Endothelial cell of umbilical vein (primary cell): ENCODE measurements at regions not wholly inside any gene's neighbourhood (a gene's known extent, or its start where the extent isn't known, plus 50 kb on each side); places are given as distances from the start of the nearest gene placed in this dataset.

Source experiments
- BruUV-seq: library from RNA; stranded (reverse); fragments of 400-500 nt; replicated peaks from 2 replicates; lab custom pipeline; 2021; lab: Mats Ljungman, UMichigan
- CTCF ChIA-PET: fragments of 300-600, 350-600 bp; sonication (Branson Sonifier 250); formaldehyde crosslinking; loops from one replicate; lab custom pipeline; 2021; ENCODE audit warnings: antibody characterized with exemption, inconsistent platforms; lab: Charles Lee
- POLR2A ChIA-PET: fragments of 300-600, 350-600 bp; sonication (Branson Sonifier 250); formaldehyde crosslinking; loops from one replicate; lab custom pipeline; 2021; ENCODE audit warnings: antibody characterized with exemption, inconsistent platforms; lab: Charles Lee
- DNase-seq: peaks from one replicate; pipeline ENCODE4 v3.0.0-alpha.2; 2011; ENCODE audit warnings: low read depth, low spot score
- FAIRE-seq: peaks from 2 replicates; lab custom pipeline; 2011; peaks lifted over from hg19 to GRCh38; lab: Jason Lieb, UNC
- H2AFZ ChIP-seq: 2 replicates; pipeline ENCODE4 v1.6.0; 2012; ENCODE audit warnings: low read depth, low read length, control low read depth, inconsistent platforms
- H3K27ac ChIP-seq: 2 replicates; pipeline ENCODE4 v1.5.1; 2011; ENCODE audit warnings: low read depth, mild to moderate bottlenecking, control low read depth, low read length, moderate library complexity; ENCODE audit not compliant: insufficient read depth
- H3K27me3 ChIP-seq, 2 experiments: 2 replicates each; pipeline versions ENCODE4 v1.6.0 to v1.6.1; 2011; ENCODE audit warnings: low read length in 2 of 2, mixed read lengths in 1 of 2; ENCODE audit not compliant: control insufficient read depth in 2 of 2, insufficient read depth in 2 of 2
- H3K36me3 ChIP-seq, 2 experiments: 2 replicates in 1 of 2; 3 replicates in 1 of 2; pipeline ENCODE4 v1.5.1; 2011; ENCODE audit warnings: low read length in 2 of 2, mild to moderate bottlenecking in 1 of 2, moderate library complexity in 1 of 2; ENCODE audit not compliant: control insufficient read depth in 2 of 2, insufficient read depth in 2 of 2; ENCODE audit errors: extremely low read depth in 1 of 2
- H3K4me1 ChIP-seq: 3 replicates; pipeline ENCODE4 v1.5.1; 2011; ENCODE audit warnings: mild to moderate bottlenecking, low read length; ENCODE audit not compliant: control insufficient read depth, insufficient read depth; ENCODE audit errors: extremely low read depth
- H3K4me2 ChIP-seq: 2 replicates; pipeline ENCODE4 v1.6.1; 2011; ENCODE audit warnings: low read length, control low read depth, mixed read lengths; ENCODE audit not compliant: insufficient read depth
- H3K4me3 ChIP-seq, 3 experiments: fragments of 200-600 bp in 1 of 3; sonication (generic), shearing (Covaris generic) in 1 of 3; replicated peaks in 1 of 3; 2 replicates each; pipeline ENCODE4 v1.5.1; 2011 to 2016; ENCODE audit warnings: control low read depth in 3 of 3, low read length in 3 of 3, mild to moderate bottlenecking in 2 of 3, inconsistent platforms in 1 of 3, low read depth in 1 of 3, moderate library complexity in 1 of 3; ENCODE audit not compliant: insufficient read depth in 1 of 3
- H3K79me2 ChIP-seq: 2 replicates; pipeline ENCODE4 v1.6.0; 2012; ENCODE audit warnings: low read length, inconsistent platforms; ENCODE audit not compliant: control insufficient read depth, insufficient read depth
- H3K9ac ChIP-seq: replicated peaks from 2 replicates; pipeline ENCODE3; 2011; ENCODE audit warnings: low read length, control low read depth; ENCODE audit not compliant: insufficient read depth; ENCODE audit errors: extremely low read depth
- H3K9me1 ChIP-seq: replicated peaks from 3 replicates; pipeline ENCODE4 v1.6.0; 2011; ENCODE audit warnings: mild to moderate bottlenecking, low read length; ENCODE audit not compliant: control insufficient read depth, insufficient read depth; ENCODE audit errors: extremely low read depth
- H3K9me3 ChIP-seq: replicated peaks from 2 replicates; pipeline ENCODE4 v1.5.1; 2012; ENCODE audit warnings: low read length, inconsistent platforms; ENCODE audit not compliant: control insufficient read depth, insufficient read depth
- H4K20me1 ChIP-seq: replicated peaks from 2 replicates; pipeline ENCODE3; 2011; ENCODE audit warnings: mild to moderate bottlenecking, low read length; ENCODE audit not compliant: control insufficient read depth, insufficient read depth; ENCODE audit errors: extremely low read depth
- CTCF ChIP-seq, 2 donors: IDR thresholded peaks; 1 replicate in 1 of 2; 2 replicates in 1 of 2; pipeline ENCODE4 v1.5.1; 2011; ENCODE audit warnings: low read length in 2 of 2, mild to moderate bottlenecking in 2 of 2, moderate library complexity in 2 of 2, control low read depth in 1 of 2, inconsistent platforms in 1 of 2, low read depth in 1 of 2; ENCODE audit not compliant: insufficient read depth in 1 of 2; ENCODE audit errors: extremely low read depth in 1 of 2
- EZH2 ChIP-seq: IDR thresholded peaks from 2 replicates; pipeline ENCODE4 v1.6.1; 2012; ENCODE audit warnings: borderline replicate concordance, low read depth, mild to moderate bottlenecking, moderate library complexity, low read length, inconsistent platforms; ENCODE audit not compliant: severe bottlenecking
- FOS ChIP-seq: IDR thresholded peaks from 2 replicates; pipeline ENCODE4 v1.6.1; 2011; ENCODE audit warnings: mild to moderate bottlenecking, low read length, moderate library complexity, borderline replicate concordance; ENCODE audit not compliant: insufficient read depth
- GATA2 ChIP-seq: IDR thresholded peaks from 2 replicates; pipeline ENCODE4 v1.7.0; 2011; ENCODE audit warnings: low read depth, mild to moderate bottlenecking, moderate library complexity, mixed read lengths, low read length; ENCODE audit not compliant: insufficient read length, insufficient read depth
- JUN ChIP-seq: IDR thresholded peaks from 2 replicates; pipeline ENCODE4 v1.6.1; 2011; ENCODE audit warnings: borderline replicate concordance, low read depth; ENCODE audit not compliant: insufficient read length, insufficient read depth
- MYC ChIP-seq: IDR thresholded peaks from one replicate; pipeline ENCODE4 v1.6.1; 2011; ENCODE audit warnings: mild to moderate bottlenecking, low read depth, low read length
- POLR2A ChIP-seq: IDR thresholded peaks from 2 replicates; pipeline ENCODE4 v1.6.1; 2012; ENCODE audit warnings: low read depth, mild to moderate bottlenecking, control low read depth, low read length
- POLR2AphosphoS5 ChIP-seq: IDR thresholded peaks from 2 replicates; pipeline ENCODE4 v1.6.1; 2012; ENCODE audit warnings: low read depth, mild to moderate bottlenecking, control low read depth, low read length, moderate library complexity; ENCODE audit not compliant: insufficient read depth
- dilution Hi-C: fragments of 300-500 bp; cut with MboI; formaldehyde crosslinking; loops from one replicate; pipeline ENCODE4 v1.15.0; 2019; ENCODE audit warnings: low sequenced_read_pairs; ENCODE audit not compliant: extremely low pct_ligation_motif_present
- intact Hi-C: fragments of 100-400 bp; cut with micrococcal nuclease; formaldehyde crosslinking; loops from one replicate; pipeline ENCODE4 v1.10.0; 2022
- TF ChIP-seq, protein P1 (sequence below): IDR thresholded peaks from 2 replicates; pipeline ENCODE4 v1.6.1; 2011; ENCODE audit not compliant: insufficient read depth, insufficient read length

DNA sequence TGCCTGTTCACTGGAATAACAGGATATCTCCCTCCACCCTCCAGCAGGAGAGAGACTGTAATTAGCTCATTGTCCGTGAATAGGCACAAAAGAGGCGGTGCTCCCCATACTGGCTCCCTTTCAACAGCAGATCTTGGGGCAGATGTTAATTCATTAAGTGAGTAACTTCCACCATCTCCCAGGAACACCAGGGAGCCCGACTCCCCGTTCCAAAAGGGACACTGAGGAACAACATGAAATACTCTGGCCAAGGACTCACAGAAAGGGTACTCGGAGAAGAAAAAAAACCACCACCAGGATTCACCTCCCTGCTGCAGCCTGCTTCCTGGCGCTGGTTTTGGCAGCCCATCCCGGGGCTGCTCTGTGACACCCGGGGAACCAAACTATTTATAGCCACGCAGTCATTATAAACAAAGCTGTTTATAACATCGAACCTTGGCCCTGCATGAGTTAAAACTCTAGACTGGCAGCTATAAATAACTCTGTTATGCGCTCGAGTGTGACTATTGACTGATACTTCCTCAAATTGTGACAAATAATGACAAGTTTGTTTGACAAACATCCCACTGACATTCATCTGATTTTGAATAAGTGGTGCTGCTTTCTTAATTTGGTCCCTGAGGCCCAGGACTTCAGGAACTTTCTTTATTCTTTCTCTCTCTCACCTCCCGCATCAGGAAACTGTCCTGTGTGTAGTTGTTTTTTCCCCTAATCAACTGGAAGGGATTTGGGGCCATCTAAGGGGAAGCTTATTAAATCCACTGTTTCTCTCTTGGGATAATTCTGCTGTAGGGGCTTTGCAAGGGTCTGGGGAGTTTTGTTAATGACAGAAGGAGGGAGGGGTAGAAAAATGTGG is 521.6 kb downstream of the CD83 start:
- no peak for DNase-seq
- CTCF ChIA-PET: no interaction called here
- dilution Hi-C loops: no loop called here

More for the DNA sequence above, 521.6 kb downstream of the CD83 start:
- Histone ChIP-seq H3K79me2 (no peaks in the 10 kb centered on the region), H2AFZ (no peak overlapping the region), H3K4me2 (no peak overlapping the region), H3K9me1 (no peaks in the 10 kb centered on the region), H3K4me1 (no peaks in the 10 kb centered on the region), H3K27ac (no peak overlapping the region), H3K36me3 (no peaks in the 10 kb centered on the region), H3K27me3 (no peaks in the 10 kb centered on the region), H3K4me3 (no peak overlapping the region), H3K9ac (no peak overlapping the region), H4K20me1 (no peaks in the 10 kb centered on the region), H3K9me3 (no peaks in the 10 kb centered on the region)
- POLR2A ChIA-PET: no interaction called here
- intact Hi-C loops: no loop called here
- no TSS peak for BruUV-seq
- TF ChIP-seq MYC (no peak), JUN (no peak), POLR2A (no peak), CTCF (IDR thresholded peaks at IDR 0.05; ENCODE audit: extremely low read depth in 1 of 2, insufficient read depth in 1 of 2, low read depth in 1 of 2, low read length in 2 of 2) (no peak), EZH2 (no peak), GATA2 (no peak), POLR2AphosphoS5 (no peak), FOS (no peak)
- TF ChIP-seq, protein P1, sequence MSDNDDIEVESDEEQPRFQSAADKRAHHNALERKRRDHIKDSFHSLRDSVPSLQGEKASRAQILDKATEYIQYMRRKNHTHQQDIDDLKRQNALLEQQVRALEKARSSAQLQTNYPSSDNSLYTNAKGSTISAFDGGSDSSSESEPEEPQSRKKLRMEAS: no peak
- no peak for FAIRE-seq
